ENCODE measurements at regions not wholly inside any gene's neighbourhood (a gene's known extent, or its start where the extent isn't known, plus 50 kb on each side); places are given as distances from the start of the nearest gene placed in this dataset.

GRCh38 chr15:87496795-87497194, 759.7 kb downstream of the NTRK3 start:
- intact Hi-C loops (cut with micrococcal nuclease; ENCODE audit: unreplicated experiment), result no loop called here
- DNase-seq, result no peak
- no peak overlapping the region for H3K27ac ChIP-seq
- H4K20me1 ChIP-seq (ENCODE audit: insufficient read depth), result no peaks in the 10 kb centered on the region
- no peaks in the 10 kb centered on the region for H3K4me1 ChIP-seq (replicated peaks; ENCODE audit: insufficient read depth)
- H3K9me3 ChIP-seq (ENCODE audit: insufficient read depth, low read depth), result no peaks in the 10 kb centered on the region; the same call in 1 of the 2 replicates
- no peaks in the 10 kb centered on the region for H3K27me3 ChIP-seq (ENCODE audit: insufficient read depth, low read depth)
- TF ChIP-seq EZH2 (IDR thresholded peaks at IDR 0.05; ENCODE audit: low read depth) (no peak), CTCF (conservative IDR thresholded peaks at IDR 0.05) (no peak)
- no peaks in the 10 kb centered on the region for H3K79me2 ChIP-seq (ENCODE audit: low read depth)
- H3F3A ChIP-seq (ENCODE audit: insufficient read depth, low read depth), result no peaks in the 10 kb centered on the region
- no peak overlapping the region for H2AFZ ChIP-seq
- CTCF ChIA-PET, result no interaction called here
- no peaks in the 10 kb centered on the region for H3K9me2 ChIP-seq (ENCODE audit: insufficient read depth)
- POLR2A ChIA-PET (ENCODE audit: unreplicated experiment), result no interaction called here
- H3K4me2 ChIP-seq, result no peak overlapping the region
- H3K36me3 ChIP-seq (ENCODE audit: low read depth), result no peaks in the 10 kb centered on the region
- BruUV-seq (replicated peaks), result no TSS peak
- H3K4me3 ChIP-seq, result no peak overlapping the region

DNA sequence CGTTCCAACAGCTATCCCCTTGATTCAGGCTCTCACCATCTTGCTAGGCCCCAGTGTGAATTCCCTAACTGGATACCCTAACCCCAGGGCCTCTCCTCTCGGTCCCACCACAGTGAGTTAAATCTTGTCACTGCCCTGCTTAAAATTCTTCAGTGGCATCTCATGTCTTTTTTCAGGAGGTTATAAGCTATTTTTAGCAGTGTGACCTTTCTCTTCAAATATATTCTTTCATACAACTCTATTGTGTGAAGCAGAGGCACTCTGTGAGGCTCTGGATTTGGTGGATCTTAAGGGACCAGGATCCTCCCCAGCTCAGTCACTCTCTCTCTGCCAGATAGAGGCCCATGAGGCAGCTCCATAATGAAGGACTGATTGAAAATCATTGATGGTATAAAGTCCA, 760.4 kb downstream of the NTRK3 start:
- TF ChIP-seq CTCF (conservative IDR thresholded peaks at IDR 0.05) (no peak), EZH2 (IDR thresholded peaks at IDR 0.05; ENCODE audit: low read depth) (no peak)
- ChIA-PET POLR2A (ENCODE audit: unreplicated experiment) (no interaction called here), CTCF (no interaction called here)
- no peaks in the 10 kb centered on the region for H4K20me1 ChIP-seq (ENCODE audit: insufficient read depth)
- intact Hi-C loops (cut with micrococcal nuclease; ENCODE audit: unreplicated experiment), result no loop called here
- H3K4me1 ChIP-seq (replicated peaks; ENCODE audit: insufficient read depth), result no peaks in the 10 kb centered on the region
- H3K4me3 ChIP-seq, result no peak overlapping the region
- no TSS peak for BruUV-seq (replicated peaks)
- no peaks in the 10 kb centered on the region for H3K79me2 ChIP-seq (ENCODE audit: low read depth)
- H3K9me3 ChIP-seq (ENCODE audit: insufficient read depth, low read depth), result no peaks in the 10 kb centered on the region; the same call in 1 of the 2 replicates
- no peaks in the 10 kb centered on the region for H3F3A ChIP-seq (ENCODE audit: insufficient read depth, low read depth)
- no peaks in the 10 kb centered on the region for H3K36me3 ChIP-seq (ENCODE audit: low read depth)
- no peaks in the 10 kb centered on the region for H3K27me3 ChIP-seq (ENCODE audit: insufficient read depth, low read depth)
- DNase-seq, result no peak
- no peak overlapping the region for H3K4me2 ChIP-seq
- H3K27ac ChIP-seq, result no peak overlapping the region
- no peaks in the 10 kb centered on the region for H3K9me2 ChIP-seq (ENCODE audit: insufficient read depth)
- H2AFZ ChIP-seq, result no peak overlapping the region

GRCh38 chr15:87493803-87494202, 762.7 kb downstream of the NTRK3 start:
- Histone ChIP-seq H3K4me1 (replicated peaks; ENCODE audit: insufficient read depth) (no peaks in the 10 kb centered on the region), H2AFZ (no peak overlapping the region), H3F3A (ENCODE audit: insufficient read depth, low read depth) (no peaks in the 10 kb centered on the region), H3K36me3 (ENCODE audit: low read depth) (no peaks in the 10 kb centered on the region), H3K27ac (no peak overlapping the region), H4K20me1 (ENCODE audit: insufficient read depth) (no peaks in the 10 kb centered on the region), H3K79me2 (ENCODE audit: low read depth) (no peaks in the 10 kb centered on the region), H3K27me3 (ENCODE audit: insufficient read depth, low read depth) (no peaks in the 10 kb centered on the region), H3K9me3 (ENCODE audit: insufficient read depth, low read depth) (no peaks in the 10 kb centered on the region; the same call in 1 of the 2 replicates), H3K9me2 (ENCODE audit: insufficient read depth) (no peaks in the 10 kb centered on the region), H3K4me3 (no peak overlapping the region), H3K4me2 (no peak overlapping the region)
- POLR2A ChIA-PET (ENCODE audit: unreplicated experiment), result no interaction called here
- DNase-seq, result no peak
- no TSS peak for BruUV-seq (replicated peaks)
- intact Hi-C loops (cut with micrococcal nuclease; ENCODE audit: unreplicated experiment), result no loop called here
- CTCF ChIA-PET, result no interaction called here
- TF ChIP-seq EZH2 (IDR thresholded peaks at IDR 0.05; ENCODE audit: low read depth) (no peak), CTCF (conservative IDR thresholded peaks at IDR 0.05) (no peak)

Data from PC-9 (cell line).